GM23338 (cell line): ENCODE measurements at regions not wholly inside any gene's neighbourhood (a gene's known extent, or its start where the extent isn't known, plus 50 kb on each side); places are given as distances from the start of the nearest gene placed in this dataset.

Experiments
- CREB1 ChIP-seq: fragments of 250-450 bp; sonication (Bioruptor Pico); IDR thresholded peaks from 2 replicates; pipeline ENCODE4 v1.5.0; 2020; ENCODE audit warnings: low read depth, mild to moderate bottlenecking, moderate library complexity
- EZH2 ChIP-seq: fragments of 200-600 bp; sonication (generic); IDR thresholded peaks from one replicate; pipeline ENCODE4 v1.8.0; 2017; ENCODE audit warnings: antibody characterized with exemption, mild to moderate bottlenecking, low read depth; ENCODE audit not compliant: unreplicated experiment
- POLR2AphosphoS5 ChIP-seq: IDR thresholded peaks from 2 replicates; pipeline ENCODE4 v1.6.1; 2016; ENCODE audit warnings: antibody characterized with exemption, low read depth
- ZNF114 ChIP-seq: fragments of 250-450 bp; sonication (Bioruptor Pico); IDR thresholded peaks from 2 replicates; pipeline ENCODE4 v1.5.0; 2020; ENCODE audit warnings: mild to moderate bottlenecking, moderate library complexity
- TF ChIP-seq, protein P1 (sequence below), 2 experiments: fragments of 200-600 bp in 1 of 2; sonication (generic) in 1 of 2; conservative IDR thresholded peaks; 2 replicates each; pipeline versions ENCODE4 v1.5.1 to v1.6.1; 2016 to 2017; ENCODE audit warnings: antibody characterized with exemption in 2 of 2, low read depth in 2 of 2, mild to moderate bottlenecking in 2 of 2, moderate library complexity in 1 of 2
- TF ChIP-seq, protein P2 (sequence below): IDR thresholded peaks from one replicate; pipeline ENCODE4 v1.6.1; 2018; ENCODE audit warnings: antibody characterized with exemption; ENCODE audit not compliant: unreplicated experiment

DNA sequence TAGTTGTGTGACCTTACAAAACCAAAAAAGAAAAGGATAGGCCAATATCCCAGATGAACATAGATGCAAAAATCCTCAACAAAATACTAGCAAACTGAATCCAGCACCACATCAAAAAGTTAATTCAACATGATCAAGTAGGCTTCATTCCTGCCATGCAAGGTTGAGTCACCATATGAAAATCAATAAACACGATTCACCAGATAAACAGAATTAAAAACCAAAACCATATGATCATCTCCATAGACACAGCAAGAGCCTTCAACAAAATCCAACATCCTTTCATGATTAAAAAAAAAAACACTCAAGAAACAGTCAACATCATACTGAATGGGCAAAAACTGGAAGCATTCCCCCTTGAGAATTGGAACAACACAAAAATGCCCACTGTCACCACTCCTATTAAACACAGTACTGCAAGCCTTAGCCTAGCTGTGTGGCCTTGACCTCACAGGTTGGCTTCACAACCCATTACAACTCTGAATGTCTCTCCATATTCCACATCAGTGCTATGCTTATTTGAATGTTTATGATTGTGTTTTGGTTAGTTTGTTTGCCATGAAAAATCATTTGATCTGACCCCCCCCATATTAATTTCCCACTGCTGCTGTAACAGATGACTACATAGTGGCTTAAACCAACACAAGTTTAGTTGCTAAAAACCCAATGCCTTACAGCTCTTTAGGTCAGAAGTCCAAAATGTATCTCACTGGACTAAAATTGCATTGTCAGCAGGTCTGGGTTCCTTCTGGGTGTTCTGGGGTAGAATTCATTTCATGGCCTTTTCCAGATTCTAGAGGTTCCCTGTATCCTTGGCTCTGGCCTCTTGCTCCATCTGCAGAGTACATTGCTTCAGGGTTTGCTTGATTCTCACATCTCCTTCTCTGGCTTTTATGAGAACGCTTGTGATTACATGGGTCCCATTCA, 257.1 kb upstream of the DYNLRB2 start:
- no peak for TF ChIP-seq ZNF114 (CRISPR knock-in tag)
- TF ChIP-seq, protein P1, sequence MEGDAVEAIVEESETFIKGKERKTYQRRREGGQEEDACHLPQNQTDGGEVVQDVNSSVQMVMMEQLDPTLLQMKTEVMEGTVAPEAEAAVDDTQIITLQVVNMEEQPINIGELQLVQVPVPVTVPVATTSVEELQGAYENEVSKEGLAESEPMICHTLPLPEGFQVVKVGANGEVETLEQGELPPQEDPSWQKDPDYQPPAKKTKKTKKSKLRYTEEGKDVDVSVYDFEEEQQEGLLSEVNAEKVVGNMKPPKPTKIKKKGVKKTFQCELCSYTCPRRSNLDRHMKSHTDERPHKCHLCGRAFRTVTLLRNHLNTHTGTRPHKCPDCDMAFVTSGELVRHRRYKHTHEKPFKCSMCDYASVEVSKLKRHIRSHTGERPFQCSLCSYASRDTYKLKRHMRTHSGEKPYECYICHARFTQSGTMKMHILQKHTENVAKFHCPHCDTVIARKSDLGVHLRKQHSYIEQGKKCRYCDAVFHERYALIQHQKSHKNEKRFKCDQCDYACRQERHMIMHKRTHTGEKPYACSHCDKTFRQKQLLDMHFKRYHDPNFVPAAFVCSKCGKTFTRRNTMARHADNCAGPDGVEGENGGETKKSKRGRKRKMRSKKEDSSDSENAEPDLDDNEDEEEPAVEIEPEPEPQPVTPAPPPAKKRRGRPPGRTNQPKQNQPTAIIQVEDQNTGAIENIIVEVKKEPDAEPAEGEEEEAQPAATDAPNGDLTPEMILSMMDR (conservative IDR thresholded peaks at IDR 0.05; ENCODE audit: low read depth in 2 of 2) = no peak
- no peak for TF ChIP-seq POLR2AphosphoS5
- TF ChIP-seq, protein P2, sequence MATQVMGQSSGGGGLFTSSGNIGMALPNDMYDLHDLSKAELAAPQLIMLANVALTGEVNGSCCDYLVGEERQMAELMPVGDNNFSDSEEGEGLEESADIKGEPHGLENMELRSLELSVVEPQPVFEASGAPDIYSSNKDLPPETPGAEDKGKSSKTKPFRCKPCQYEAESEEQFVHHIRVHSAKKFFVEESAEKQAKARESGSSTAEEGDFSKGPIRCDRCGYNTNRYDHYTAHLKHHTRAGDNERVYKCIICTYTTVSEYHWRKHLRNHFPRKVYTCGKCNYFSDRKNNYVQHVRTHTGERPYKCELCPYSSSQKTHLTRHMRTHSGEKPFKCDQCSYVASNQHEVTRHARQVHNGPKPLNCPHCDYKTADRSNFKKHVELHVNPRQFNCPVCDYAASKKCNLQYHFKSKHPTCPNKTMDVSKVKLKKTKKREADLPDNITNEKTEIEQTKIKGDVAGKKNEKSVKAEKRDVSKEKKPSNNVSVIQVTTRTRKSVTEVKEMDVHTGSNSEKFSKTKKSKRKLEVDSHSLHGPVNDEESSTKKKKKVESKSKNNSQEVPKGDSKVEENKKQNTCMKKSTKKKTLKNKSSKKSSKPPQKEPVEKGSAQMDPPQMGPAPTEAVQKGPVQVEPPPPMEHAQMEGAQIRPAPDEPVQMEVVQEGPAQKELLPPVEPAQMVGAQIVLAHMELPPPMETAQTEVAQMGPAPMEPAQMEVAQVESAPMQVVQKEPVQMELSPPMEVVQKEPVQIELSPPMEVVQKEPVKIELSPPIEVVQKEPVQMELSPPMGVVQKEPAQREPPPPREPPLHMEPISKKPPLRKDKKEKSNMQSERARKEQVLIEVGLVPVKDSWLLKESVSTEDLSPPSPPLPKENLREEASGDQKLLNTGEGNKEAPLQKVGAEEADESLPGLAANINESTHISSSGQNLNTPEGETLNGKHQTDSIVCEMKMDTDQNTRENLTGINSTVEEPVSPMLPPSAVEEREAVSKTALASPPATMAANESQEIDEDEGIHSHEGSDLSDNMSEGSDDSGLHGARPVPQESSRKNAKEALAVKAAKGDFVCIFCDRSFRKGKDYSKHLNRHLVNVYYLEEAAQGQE = no peak
- TF ChIP-seq EZH2 = no peak
- TF ChIP-seq CREB1 (CRISPR knock-in tag) = no peak
